ENCODE measurements at regions not wholly inside any gene's neighbourhood (a gene's known extent, or its start where the extent isn't known, plus 50 kb on each side); places are given as distances from the start of the nearest gene placed in this dataset.

DNA sequence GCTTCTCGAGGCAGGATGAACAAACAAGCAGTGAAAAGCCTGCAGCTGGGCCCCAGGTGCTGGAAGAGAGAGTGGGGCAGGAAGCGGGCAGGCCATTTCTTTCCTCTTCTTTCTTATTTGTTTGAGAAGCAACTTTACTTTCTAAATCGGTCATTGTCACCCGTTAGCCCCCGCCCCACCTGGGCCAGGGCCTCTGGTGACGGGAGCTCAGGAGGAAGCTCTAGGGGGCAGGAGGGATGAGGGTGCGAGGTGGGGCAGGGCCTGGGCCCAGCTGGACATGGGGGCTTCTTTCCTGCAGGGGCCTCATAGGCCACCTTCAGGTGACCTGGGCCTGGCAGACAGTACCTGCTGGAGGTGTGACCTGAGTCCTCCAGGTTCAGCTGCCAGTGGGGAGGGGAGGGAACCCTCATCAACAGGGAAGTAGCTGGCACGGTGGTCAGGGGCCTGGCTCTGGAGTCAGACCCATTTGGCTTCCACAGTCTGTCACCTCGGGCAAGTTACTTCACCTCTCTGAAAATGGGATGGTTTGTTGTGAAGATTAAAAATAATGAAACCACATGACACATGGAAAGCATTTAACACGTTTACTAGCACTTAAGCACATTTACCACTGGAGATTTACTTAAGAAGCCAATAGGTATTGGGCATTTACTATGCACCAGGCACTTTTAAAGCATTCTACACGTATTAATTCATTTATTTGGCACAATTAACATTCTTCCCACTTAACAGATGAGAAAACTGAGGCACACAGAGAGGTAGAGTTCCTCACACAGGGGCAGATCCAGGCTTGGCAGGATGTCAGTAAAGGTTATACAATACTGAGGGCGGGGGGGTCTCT lies 54.1 kb upstream of the ID3 start:
- TF ChIP-seq, protein P1, sequence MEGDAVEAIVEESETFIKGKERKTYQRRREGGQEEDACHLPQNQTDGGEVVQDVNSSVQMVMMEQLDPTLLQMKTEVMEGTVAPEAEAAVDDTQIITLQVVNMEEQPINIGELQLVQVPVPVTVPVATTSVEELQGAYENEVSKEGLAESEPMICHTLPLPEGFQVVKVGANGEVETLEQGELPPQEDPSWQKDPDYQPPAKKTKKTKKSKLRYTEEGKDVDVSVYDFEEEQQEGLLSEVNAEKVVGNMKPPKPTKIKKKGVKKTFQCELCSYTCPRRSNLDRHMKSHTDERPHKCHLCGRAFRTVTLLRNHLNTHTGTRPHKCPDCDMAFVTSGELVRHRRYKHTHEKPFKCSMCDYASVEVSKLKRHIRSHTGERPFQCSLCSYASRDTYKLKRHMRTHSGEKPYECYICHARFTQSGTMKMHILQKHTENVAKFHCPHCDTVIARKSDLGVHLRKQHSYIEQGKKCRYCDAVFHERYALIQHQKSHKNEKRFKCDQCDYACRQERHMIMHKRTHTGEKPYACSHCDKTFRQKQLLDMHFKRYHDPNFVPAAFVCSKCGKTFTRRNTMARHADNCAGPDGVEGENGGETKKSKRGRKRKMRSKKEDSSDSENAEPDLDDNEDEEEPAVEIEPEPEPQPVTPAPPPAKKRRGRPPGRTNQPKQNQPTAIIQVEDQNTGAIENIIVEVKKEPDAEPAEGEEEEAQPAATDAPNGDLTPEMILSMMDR (IDR thresholded peaks at IDR 0.05), result no peak
- TF ChIP-seq POLR2A (IDR thresholded peaks at IDR 0.05), result no peak

All from esophagus squamous epithelium (tissue), 4 donors.